ENCODE measurements at regions not wholly inside any gene's neighbourhood (a gene's known extent, or its start where the extent isn't known, plus 50 kb on each side); places are given as distances from the start of the nearest gene placed in this dataset.
"Not testable (repeated sequence)": the region's sequence is repeated elsewhere in the genome, so short reads cannot be mapped to it uniquely, and the experiment has no call there.

GRCh38 chr16:31810863-31811262 is 62.7 kb upstream of the ZNF267 start:
- Histone ChIP-seq H3K27me3 (ENCODE audit: insufficient read depth, poor library complexity, severe bottlenecking) (peaks cover 5% of the 10 kb centered on the region), H3K27ac (ENCODE audit: poor library complexity, severe bottlenecking) (no peak overlapping the region), H3K9me3 (ENCODE audit: severe bottlenecking) (no peaks in the 10 kb centered on the region), H3K36me3 (ENCODE audit: low read depth) (no peaks in the 10 kb centered on the region), H3K4me1 (ENCODE audit: insufficient read depth, poor library complexity, severe bottlenecking) (no peaks in the 10 kb centered on the region), H3K4me3 (ENCODE audit: severe bottlenecking) (no peak overlapping the region)
- ATAC-seq (ENCODE audit: low read depth) = no peak
- no peak for TF ChIP-seq CTCF (IDR thresholded peaks at IDR 0.05; ENCODE audit: poor library complexity, severe bottlenecking)
- DNase-seq (ENCODE audit: low spot score) = no peak

GRCh38 chr16:31816141-31816540 is 57.5 kb upstream of the ZNF267 start:
- not testable (repeated sequence) for H3K9me3 ChIP-seq (ENCODE audit: severe bottlenecking); H3K27ac ChIP-seq (ENCODE audit: poor library complexity, severe bottlenecking); DNase-seq (ENCODE audit: low spot score); H3K36me3 ChIP-seq (ENCODE audit: low read depth); H3K4me3 ChIP-seq (ENCODE audit: severe bottlenecking); H3K4me1 ChIP-seq (ENCODE audit: insufficient read depth, poor library complexity, severe bottlenecking); H3K27me3 ChIP-seq (ENCODE audit: insufficient read depth, poor library complexity, severe bottlenecking); ATAC-seq (ENCODE audit: low read depth)

GRCh38 chr16:31819386-31819785 is 54.2 kb upstream of the ZNF267 start:
- Histone ChIP-seq H3K36me3 (ENCODE audit: low read depth) (no peaks in the 10 kb centered on the region), H3K4me3 (ENCODE audit: severe bottlenecking) (no peak overlapping the region), H3K9me3 (ENCODE audit: severe bottlenecking) (no peaks in the 10 kb centered on the region), H3K27ac (ENCODE audit: poor library complexity, severe bottlenecking) (no peak overlapping the region), H3K27me3 (ENCODE audit: insufficient read depth, poor library complexity, severe bottlenecking) (no peaks in the 10 kb centered on the region), H3K4me1 (ENCODE audit: insufficient read depth, poor library complexity, severe bottlenecking) (no peaks in the 10 kb centered on the region)
- TF ChIP-seq CTCF (IDR thresholded peaks at IDR 0.05; ENCODE audit: poor library complexity, severe bottlenecking) = no peak
- no peak for DNase-seq (ENCODE audit: low spot score)
- ATAC-seq (ENCODE audit: low read depth) = no peak

- Histone ChIP-seq H3K27ac (ENCODE audit: poor library complexity, severe bottlenecking) (no peak overlapping the region), H3K27me3 (ENCODE audit: insufficient read depth, poor library complexity, severe bottlenecking) (no peaks in the 10 kb centered on the region), H3K4me1 (ENCODE audit: insufficient read depth, poor library complexity, severe bottlenecking) (no peaks in the 10 kb centered on the region), H3K4me3 (ENCODE audit: severe bottlenecking) (no peak overlapping the region), H3K36me3 (ENCODE audit: low read depth) (no peaks in the 10 kb centered on the region), H3K9me3 (ENCODE audit: severe bottlenecking) (no peaks in the 10 kb centered on the region)
- no peak for TF ChIP-seq CTCF (IDR thresholded peaks at IDR 0.05; ENCODE audit: poor library complexity, severe bottlenecking)
- DNase-seq (ENCODE audit: low spot score) (no peak), ATAC-seq (ENCODE audit: low read depth) (no peak)
Observed at GRCh38 chr16:31819948-31820347, 53.7 kb upstream of the ZNF267 start.

All from RWPE2 (cell line).